ENCODE measurements at regions not wholly inside any gene's neighbourhood (a gene's known extent, or its start where the extent isn't known, plus 50 kb on each side); places are given as distances from the start of the nearest gene placed in this dataset.

DNA sequence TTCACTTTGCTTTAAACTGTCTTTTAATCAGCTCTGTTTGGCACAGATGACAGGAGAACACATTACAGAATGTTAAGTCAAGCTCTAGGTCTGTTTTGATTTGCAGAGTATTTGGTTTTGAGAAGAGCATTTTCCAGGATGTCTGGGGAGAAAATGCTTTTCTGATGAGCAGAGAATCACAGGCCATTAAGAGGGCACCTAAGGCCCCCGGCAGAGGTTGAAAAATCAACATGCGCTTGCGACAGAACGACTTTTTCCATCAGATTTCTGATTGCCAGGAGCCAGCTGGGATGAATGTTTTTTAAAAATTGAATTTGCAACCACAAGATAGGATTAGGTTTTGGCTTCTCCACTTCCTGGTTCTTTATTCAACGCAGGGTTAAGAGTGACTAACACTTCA lies 304.5 kb downstream of the JRKL start:
- Histone ChIP-seq H4K20me1 (ENCODE audit: insufficient read depth, low read length) (no peaks in the 10 kb centered on the region), H3K36me3 (ENCODE audit: insufficient read depth, low read length) (no peaks in the 10 kb centered on the region), H3K9ac (ENCODE audit: low read length) (no peak overlapping the region), H3K79me2 (ENCODE audit: insufficient read depth, low read length) (no peaks in the 10 kb centered on the region), H3K4me1 (ENCODE audit: insufficient read depth, low read length, severe bottlenecking) (no peaks in the 10 kb centered on the region), H3K4me2 (ENCODE audit: low read length) (no peak overlapping the region), H3F3A (ENCODE audit: insufficient read depth, low read length) (no peaks in the 10 kb centered on the region), H2AFZ (ENCODE audit: low read length) (no peak overlapping the region), H3K9me3 (ENCODE audit: low read length) (no peaks in the 10 kb centered on the region), H3K27me3 (ENCODE audit: insufficient read depth, low read length) (no peaks in the 10 kb centered on the region), H3K27ac (ENCODE audit: low read depth, low read length, poor library complexity, severe bottlenecking) (no peak overlapping the region), H3K9me2 (ENCODE audit: low read depth, low read length) (no peaks in the 10 kb centered on the region), H3K4me3 (ENCODE audit: low read depth, low read length, poor library complexity, severe bottlenecking) (no peak overlapping the region)
- TF ChIP-seq, protein P1, sequence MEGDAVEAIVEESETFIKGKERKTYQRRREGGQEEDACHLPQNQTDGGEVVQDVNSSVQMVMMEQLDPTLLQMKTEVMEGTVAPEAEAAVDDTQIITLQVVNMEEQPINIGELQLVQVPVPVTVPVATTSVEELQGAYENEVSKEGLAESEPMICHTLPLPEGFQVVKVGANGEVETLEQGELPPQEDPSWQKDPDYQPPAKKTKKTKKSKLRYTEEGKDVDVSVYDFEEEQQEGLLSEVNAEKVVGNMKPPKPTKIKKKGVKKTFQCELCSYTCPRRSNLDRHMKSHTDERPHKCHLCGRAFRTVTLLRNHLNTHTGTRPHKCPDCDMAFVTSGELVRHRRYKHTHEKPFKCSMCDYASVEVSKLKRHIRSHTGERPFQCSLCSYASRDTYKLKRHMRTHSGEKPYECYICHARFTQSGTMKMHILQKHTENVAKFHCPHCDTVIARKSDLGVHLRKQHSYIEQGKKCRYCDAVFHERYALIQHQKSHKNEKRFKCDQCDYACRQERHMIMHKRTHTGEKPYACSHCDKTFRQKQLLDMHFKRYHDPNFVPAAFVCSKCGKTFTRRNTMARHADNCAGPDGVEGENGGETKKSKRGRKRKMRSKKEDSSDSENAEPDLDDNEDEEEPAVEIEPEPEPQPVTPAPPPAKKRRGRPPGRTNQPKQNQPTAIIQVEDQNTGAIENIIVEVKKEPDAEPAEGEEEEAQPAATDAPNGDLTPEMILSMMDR (IDR thresholded peaks at IDR 0.05; ENCODE audit: low read length): no peak
- TF ChIP-seq EZH2 (IDR thresholded peaks at IDR 0.05; ENCODE audit: borderline replicate concordance, low read length): no peak

DNA sequence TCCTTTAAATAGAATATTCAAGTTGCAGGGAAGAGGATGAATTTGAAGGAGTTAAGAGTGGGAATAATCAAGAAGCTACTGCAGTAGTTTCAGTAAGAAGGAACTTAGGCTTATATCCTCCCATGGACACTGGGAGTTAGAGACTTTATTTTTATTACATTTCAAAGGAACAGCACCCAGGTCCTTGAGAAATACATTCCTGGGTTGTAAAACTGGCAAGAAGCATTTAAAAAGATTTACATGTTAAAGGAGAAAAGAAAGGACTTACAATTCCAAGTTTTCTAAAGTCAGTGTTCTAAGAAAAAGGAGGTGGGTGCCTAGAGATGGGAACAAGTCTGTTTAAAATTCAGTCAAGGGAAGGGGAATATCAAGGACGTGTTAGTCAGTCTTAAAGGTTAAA lies 306.9 kb downstream of the JRKL start:
- no peaks in the 10 kb centered on the region for H3K79me2 ChIP-seq (ENCODE audit: insufficient read depth, low read length)
- H4K20me1 ChIP-seq (ENCODE audit: insufficient read depth, low read length): no peaks in the 10 kb centered on the region
- H3K27me3 ChIP-seq (ENCODE audit: insufficient read depth, low read length): no peaks in the 10 kb centered on the region
- H3K9me3 ChIP-seq (ENCODE audit: low read length): no peaks in the 10 kb centered on the region
- no peaks in the 10 kb centered on the region for H3F3A ChIP-seq (ENCODE audit: insufficient read depth, low read length)
- H3K4me2 ChIP-seq (ENCODE audit: low read length): no peak overlapping the region
- no peak overlapping the region for H2AFZ ChIP-seq (ENCODE audit: low read length)
- H3K4me1 ChIP-seq (ENCODE audit: insufficient read depth, low read length, severe bottlenecking): no peaks in the 10 kb centered on the region
- H3K27ac ChIP-seq (ENCODE audit: low read depth, low read length, poor library complexity, severe bottlenecking): no peak overlapping the region
- no peaks in the 10 kb centered on the region for H3K36me3 ChIP-seq (ENCODE audit: insufficient read depth, low read length)
- TF ChIP-seq, protein P1 (IDR thresholded peaks at IDR 0.05; ENCODE audit: low read length): no peak
- no peak for TF ChIP-seq EZH2 (IDR thresholded peaks at IDR 0.05; ENCODE audit: borderline replicate concordance, low read length)
- H3K4me3 ChIP-seq (ENCODE audit: low read depth, low read length, poor library complexity, severe bottlenecking): no peak overlapping the region
- no peak overlapping the region for H3K9ac ChIP-seq (ENCODE audit: low read length)
- H3K9me2 ChIP-seq (ENCODE audit: low read depth, low read length): no peaks in the 10 kb centered on the region

DNA sequence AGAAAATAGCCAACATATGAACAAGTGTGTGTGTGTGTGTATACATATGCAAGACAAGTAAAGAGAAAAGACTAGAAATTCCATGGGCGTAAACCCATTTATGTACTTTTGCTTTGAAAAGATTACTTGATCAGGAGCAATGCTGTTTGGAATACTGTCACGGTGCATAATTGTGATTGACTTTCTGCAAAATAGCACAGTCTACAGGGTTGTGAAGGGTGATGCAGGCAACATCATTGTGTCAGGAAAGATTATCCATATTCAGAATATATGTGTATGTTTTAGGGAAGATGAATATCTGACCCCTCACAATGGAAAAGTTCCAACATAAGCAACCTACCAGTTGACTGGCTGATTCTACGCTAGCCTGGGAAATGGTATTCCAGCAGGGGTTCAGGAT lies 307.7 kb downstream of the JRKL start:
- no peak overlapping the region for H3K9ac ChIP-seq (ENCODE audit: low read length)
- TF ChIP-seq, protein P1 (IDR thresholded peaks at IDR 0.05; ENCODE audit: low read length): no peak
- TF ChIP-seq EZH2 (IDR thresholded peaks at IDR 0.05; ENCODE audit: borderline replicate concordance, low read length): no peak
- H3K4me1 ChIP-seq (ENCODE audit: insufficient read depth, low read length, severe bottlenecking): no peaks in the 10 kb centered on the region
- no peaks in the 10 kb centered on the region for H3K79me2 ChIP-seq (ENCODE audit: insufficient read depth, low read length)
- no peaks in the 10 kb centered on the region for H3K36me3 ChIP-seq (ENCODE audit: insufficient read depth, low read length)
- no peaks in the 10 kb centered on the region for H3F3A ChIP-seq (ENCODE audit: insufficient read depth, low read length)
- H3K9me3 ChIP-seq (ENCODE audit: low read length): no peaks in the 10 kb centered on the region
- H3K4me2 ChIP-seq (ENCODE audit: low read length): no peak overlapping the region
- no peaks in the 10 kb centered on the region for H3K27me3 ChIP-seq (ENCODE audit: insufficient read depth, low read length)
- no peak overlapping the region for H3K27ac ChIP-seq (ENCODE audit: low read depth, low read length, poor library complexity, severe bottlenecking)
- no peaks in the 10 kb centered on the region for H3K9me2 ChIP-seq (ENCODE audit: low read depth, low read length)
- H2AFZ ChIP-seq (ENCODE audit: low read length): no peak overlapping the region
- H3K4me3 ChIP-seq (ENCODE audit: low read depth, low read length, poor library complexity, severe bottlenecking): no peak overlapping the region
- H4K20me1 ChIP-seq (ENCODE audit: insufficient read depth, low read length): no peaks in the 10 kb centered on the region
